HEK293 (cell line): ENCODE measurements at regions not wholly inside any gene's neighbourhood (a gene's known extent, or its start where the extent isn't known, plus 50 kb on each side); places are given as distances from the start of the nearest gene placed in this dataset.
"Not testable (repeated sequence)": the region's sequence is repeated elsewhere in the genome, so short reads cannot be mapped to it uniquely, and the experiment has no call there.

Experiments used
- CTCF ChIA-PET: fragments of 350-600 bp; formaldehyde crosslinking; extraction: SDS; loops from one replicate; lab custom pipeline; 2021; ENCODE audit warnings: antibody characterized with exemption; lab: Yijun Ruan, JAX
- POLR2A ChIA-PET: fragments of 300-600 bp; formaldehyde crosslinking; extraction: SDS; loops from one replicate; lab custom pipeline; 2020; ENCODE audit warnings: antibody characterized with exemption, inconsistent platforms; lab: Yijun Ruan, JAX
- H3K27ac ChIP-seq: fragments of 200-500 bp; sonication (Bioruptor generic); 2 replicates; pipeline ENCODE4 v1.5.1; 2014; ENCODE audit warnings: low read depth, low read length, control low read depth, inconsistent platforms; ENCODE audit errors: extremely low read depth
- H3K36me3 ChIP-seq, 2 experiments: fragments of 200-500 bp in 1 of 2; sonication (Bioruptor generic) in 1 of 2; 1 replicate in 1 of 2; 2 replicates in 1 of 2; pipeline ENCODE4 v1.5.1; 2014 to 2017; ENCODE audit warnings: inconsistent platforms in 2 of 2, low read length in 2 of 2; ENCODE audit not compliant: control insufficient read depth in 2 of 2, insufficient read depth in 1 of 2
- H3K4me1 ChIP-seq: fragments of 200-500 bp; sonication (Bioruptor generic); 2 replicates; pipeline ENCODE4 v1.5.1; 2014; ENCODE audit warnings: mild to moderate bottlenecking, low read length, inconsistent platforms; ENCODE audit not compliant: control insufficient read depth, insufficient read depth
- H3K4me3 ChIP-seq: 2 replicates; pipeline ENCODE4 v1.5.1; 2011; ENCODE audit warnings: low read depth, mild to moderate bottlenecking, control low read depth, low read length, moderate library complexity
- H3K9me3 ChIP-seq: fragments of 200-500 bp; sonication (Bioruptor generic); 2 replicates; pipeline ENCODE4 v1.5.1; 2014; ENCODE audit warnings: low read depth, low read length, inconsistent platforms; ENCODE audit not compliant: control insufficient read depth, insufficient read depth
- BCL11A ChIP-seq: fragments of 450-650 bp; formaldehyde crosslinking; IDR thresholded peaks from 2 replicates; pipeline ENCODE4 v1.5.1; 2016; ENCODE audit warnings: low read depth, missing biosample characterization, missing genetic modification characterization
- HOXA7 ChIP-seq: sonication (generic); formaldehyde crosslinking; IDR thresholded peaks from 2 replicates; pipeline ENCODE4 v1.8.1; 2022; ENCODE audit warnings: missing genetic modification reagents, borderline replicate concordance
- ZBTB48 ChIP-seq: fragments of 450-650 bp; formaldehyde crosslinking; IDR thresholded peaks from 2 replicates; pipeline ENCODE4 v1.5.1; 2016; ENCODE audit warnings: missing biosample characterization, missing genetic modification characterization
- ZNF211 ChIP-seq: fragments of 450-650 bp; formaldehyde crosslinking; IDR thresholded peaks from 2 replicates; pipeline ENCODE4 v1.5.1; 2016; ENCODE audit warnings: low read depth, missing biosample characterization, missing genetic modification characterization
- ZNF280D ChIP-seq: fragments of 450-650 bp; formaldehyde crosslinking; IDR thresholded peaks from 2 replicates; pipeline ENCODE4 v1.5.1; 2016; ENCODE audit warnings: missing biosample characterization, missing genetic modification characterization
- ZNF335 ChIP-seq: fragments of 450-650 bp; formaldehyde crosslinking; conservative IDR thresholded peaks from 2 replicates; pipeline ENCODE4 v1.5.1; 2016; ENCODE audit warnings: missing biosample characterization, missing genetic modification characterization
- ZNF433 ChIP-seq: fragments of 450-650 bp; formaldehyde crosslinking; IDR thresholded peaks from 2 replicates; pipeline ENCODE4 v1.5.1; 2016; ENCODE audit warnings: missing biosample characterization, missing genetic modification characterization, low read depth
- ZNF521 ChIP-seq: fragments of 450-650 bp; formaldehyde crosslinking; IDR thresholded peaks from 2 replicates; pipeline ENCODE4 v1.5.1; 2017; ENCODE audit warnings: missing biosample characterization, mild to moderate bottlenecking, missing genetic modification characterization
- ZNF529 ChIP-seq: fragments of 450-650 bp; formaldehyde crosslinking; IDR thresholded peaks from 2 replicates; pipeline ENCODE4 v1.5.1; 2017; ENCODE audit warnings: missing genetic modification characterization, missing biosample characterization; ENCODE audit not compliant: insufficient replicate concordance
- ZNF544 ChIP-seq: fragments of 450-650 bp; formaldehyde crosslinking; IDR thresholded peaks from 2 replicates; pipeline ENCODE4 v1.5.0; 2017; ENCODE audit warnings: missing biosample characterization, missing genetic modification characterization
- ZNF555 ChIP-seq: fragments of 450-650 bp; formaldehyde crosslinking; conservative IDR thresholded peaks from 2 replicates; pipeline ENCODE4 v1.5.1; 2017; ENCODE audit warnings: missing biosample characterization, mild to moderate bottlenecking, missing genetic modification characterization, inconsistent platforms
- ZNF677 ChIP-seq: fragments of 450-650 bp; IDR thresholded peaks from 2 replicates; pipeline ENCODE4 v1.5.0; 2018; ENCODE audit warnings: missing biosample characterization, mild to moderate bottlenecking, missing genetic modification characterization, moderate library complexity
- ZNF76 ChIP-seq: fragments of 450-650 bp; formaldehyde crosslinking; IDR thresholded peaks from 2 replicates; pipeline ENCODE4; 2016; ENCODE audit warnings: low read depth, missing biosample characterization, missing genetic modification characterization, borderline replicate concordance
- ZXDB ChIP-seq: fragments of 450-650 bp; formaldehyde crosslinking; IDR thresholded peaks from 2 replicates; pipeline ENCODE4 v1.5.1; 2016; ENCODE audit warnings: missing biosample characterization, missing genetic modification characterization
- TF ChIP-seq, protein P1 (sequence below): fragments of 450-650 bp; formaldehyde crosslinking; IDR thresholded peaks from 2 replicates; pipeline ENCODE4 v1.5.1; 2016; ENCODE audit warnings: missing biosample characterization, missing genetic modification characterization
- TF ChIP-seq, protein P2 (sequence below): fragments of 450-650 bp; IDR thresholded peaks from 2 replicates; pipeline ENCODE4 v1.5.1; 2018; ENCODE audit warnings: missing biosample characterization, mild to moderate bottlenecking, missing genetic modification characterization

GRCh38 chr2:131646669-131647297, 119.1 kb downstream of the CCDC74A start (continued):
- TF ChIP-seq HOXA7 (CRISPR knock-in tag) (no peak), ZNF433 (no peak), ZBTB48 (tag by site-specific recombination) (no peak), ZNF335 (no peak), ZNF529 (tag by site-specific recombination) (no peak), ZNF677 (no peak), ZNF211 (tag by site-specific recombination) (no peak), ZNF555 (tag by site-specific recombination) (no peak)
- TF ChIP-seq, protein P1, sequence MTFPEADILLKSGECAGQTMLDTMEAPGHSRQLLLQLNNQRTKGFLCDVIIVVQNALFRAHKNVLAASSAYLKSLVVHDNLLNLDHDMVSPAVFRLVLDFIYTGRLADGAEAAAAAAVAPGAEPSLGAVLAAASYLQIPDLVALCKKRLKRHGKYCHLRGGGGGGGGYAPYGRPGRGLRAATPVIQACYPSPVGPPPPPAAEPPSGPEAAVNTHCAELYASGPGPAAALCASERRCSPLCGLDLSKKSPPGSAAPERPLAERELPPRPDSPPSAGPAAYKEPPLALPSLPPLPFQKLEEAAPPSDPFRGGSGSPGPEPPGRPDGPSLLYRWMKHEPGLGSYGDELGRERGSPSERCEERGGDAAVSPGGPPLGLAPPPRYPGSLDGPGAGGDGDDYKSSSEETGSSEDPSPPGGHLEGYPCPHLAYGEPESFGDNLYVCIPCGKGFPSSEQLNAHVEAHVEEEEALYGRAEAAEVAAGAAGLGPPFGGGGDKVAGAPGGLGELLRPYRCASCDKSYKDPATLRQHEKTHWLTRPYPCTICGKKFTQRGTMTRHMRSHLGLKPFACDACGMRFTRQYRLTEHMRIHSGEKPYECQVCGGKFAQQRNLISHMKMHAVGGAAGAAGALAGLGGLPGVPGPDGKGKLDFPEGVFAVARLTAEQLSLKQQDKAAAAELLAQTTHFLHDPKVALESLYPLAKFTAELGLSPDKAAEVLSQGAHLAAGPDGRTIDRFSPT, result no peak
- TF ChIP-seq, protein P2, sequence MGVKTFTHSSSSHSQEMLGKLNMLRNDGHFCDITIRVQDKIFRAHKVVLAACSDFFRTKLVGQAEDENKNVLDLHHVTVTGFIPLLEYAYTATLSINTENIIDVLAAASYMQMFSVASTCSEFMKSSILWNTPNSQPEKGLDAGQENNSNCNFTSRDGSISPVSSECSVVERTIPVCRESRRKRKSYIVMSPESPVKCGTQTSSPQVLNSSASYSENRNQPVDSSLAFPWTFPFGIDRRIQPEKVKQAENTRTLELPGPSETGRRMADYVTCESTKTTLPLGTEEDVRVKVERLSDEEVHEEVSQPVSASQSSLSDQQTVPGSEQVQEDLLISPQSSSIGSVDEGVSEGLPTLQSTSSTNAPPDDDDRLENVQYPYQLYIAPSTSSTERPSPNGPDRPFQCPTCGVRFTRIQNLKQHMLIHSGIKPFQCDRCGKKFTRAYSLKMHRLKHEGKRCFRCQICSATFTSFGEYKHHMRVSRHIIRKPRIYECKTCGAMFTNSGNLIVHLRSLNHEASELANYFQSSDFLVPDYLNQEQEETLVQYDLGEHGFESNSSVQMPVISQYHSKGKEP (tag by site-specific recombination), result no peak

DNA sequence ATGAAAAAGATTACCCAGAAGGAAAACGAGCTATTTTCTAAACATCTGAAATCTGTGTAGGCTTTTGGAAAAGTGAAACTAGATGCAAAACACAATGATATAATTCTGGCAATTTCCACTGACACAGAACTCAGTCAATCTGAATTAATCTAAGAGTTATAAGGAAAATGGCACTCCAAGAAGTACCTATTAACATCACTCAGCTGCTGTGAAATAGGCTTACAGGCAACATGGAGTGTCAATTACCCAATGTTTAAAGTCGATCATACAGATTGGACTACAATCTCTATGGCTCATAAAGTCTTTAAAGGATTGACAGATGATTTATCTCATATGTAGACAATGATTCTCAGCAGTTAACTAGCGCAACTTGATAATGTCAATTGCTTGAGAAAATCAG, 120.9 kb downstream of the CCDC74A start:
- H3K36me3 ChIP-seq, POLR2A ChIA-PET, CTCF ChIA-PET, H3K4me3 ChIP-seq, H3K27ac ChIP-seq, H3K9me3 ChIP-seq, H3K4me1 ChIP-seq: not testable (repeated sequence)

- H3K36me3 ChIP-seq, H3K27ac ChIP-seq, CTCF ChIA-PET, H3K9me3 ChIP-seq, POLR2A ChIA-PET, H3K4me3 ChIP-seq, H3K4me1 ChIP-seq: not testable (repeated sequence)
Measured at GRCh38 chr2:131652246-131652645, 124.6 kb downstream of the CCDC74A start.

DNA sequence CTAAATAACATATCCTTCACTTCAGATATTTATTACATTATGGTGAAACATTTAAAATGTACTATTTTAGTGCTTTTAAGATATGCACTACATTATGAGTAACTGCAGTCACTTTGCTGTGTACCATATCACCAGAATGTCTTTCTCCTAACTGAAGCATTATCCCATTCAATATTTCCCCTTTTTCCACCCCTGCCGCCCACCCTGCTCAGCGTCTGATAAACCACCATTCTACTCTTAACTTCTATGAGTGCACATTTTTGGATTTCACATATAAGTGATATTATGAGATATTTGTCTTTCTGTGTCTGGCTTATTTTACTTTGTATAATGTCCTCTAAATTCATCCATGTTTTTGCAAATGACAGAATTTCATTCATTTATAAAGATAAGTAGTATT, 126.4 kb downstream of the CCDC74A start:
- H3K9me3 ChIP-seq, CTCF ChIA-PET, H3K27ac ChIP-seq, H3K4me3 ChIP-seq, H3K4me1 ChIP-seq, POLR2A ChIA-PET, H3K36me3 ChIP-seq: not testable (repeated sequence)

- TF ChIP-seq ZNF280D (tag by site-specific recombination), result no peak
- TF ChIP-seq BCL11A, result no peak
- TF ChIP-seq ZXDB (tag by site-specific recombination), result no peak
- TF ChIP-seq ZNF544, result no peak
- TF ChIP-seq ZNF76 (tag by site-specific recombination), result no peak
- TF ChIP-seq ZNF521, result no peak
- TF ChIP-seq, all 188 proteins: peak for 0
- CTCF ChIA-PET, result no interaction called here
Measured at GRCh38 chr2:131656816-131657633, 129.3 kb downstream of the CCDC74A start.

More at GRCh38 chr2:131656816-131657633, 129.3 kb downstream of the CCDC74A start:
- POLR2A ChIA-PET, result no interaction called here
- H3K4me1 ChIP-seq, result no peaks in the 10 kb centered on the region
- no peaks in the 10 kb centered on the region for H3K36me3 ChIP-seq
- H3K4me3 ChIP-seq, result no peak overlapping the region
- no peak overlapping the region for H3K27ac ChIP-seq
- no peaks in the 10 kb centered on the region for H3K9me3 ChIP-seq
